Esophagus muscularis mucosa (tissue), 4 donors: ENCODE measurements at regions not wholly inside any gene's neighbourhood (a gene's known extent, or its start where the extent isn't known, plus 50 kb on each side); places are given as distances from the start of the nearest gene placed in this dataset.

Experiments
- DNase-seq: peaks from one replicate; pipeline ENCODE4 v3.0.0-alpha.2; 2017; ENCODE audit errors: extremely low spot score
- H3K27ac ChIP-seq, 4 donors: fragments of 200-600 bp; sonication (generic); replicated peaks in 1 of 4; 1 replicate in 3 of 4; 2 replicates in 1 of 4; pipeline ENCODE4 v1.5.1; 2016 to 2019; ENCODE audit warnings: mild to moderate bottlenecking in 1 of 4
- H3K27me3 ChIP-seq, 4 donors: fragments of 200-600 bp; sonication (generic); one replicate each; pipeline versions ENCODE4 v1.5.1 to v1.6.0; 2016 to 2019
- H3K36me3 ChIP-seq, 4 donors: fragments of 200-600 bp; sonication (generic); one replicate each; pipeline ENCODE4 v1.5.1; 2016 to 2019
- H3K4me1 ChIP-seq, 4 donors: fragments of 200-600 bp; sonication (generic); one replicate each; pipeline ENCODE4 v1.5.1; 2016 to 2019
- H3K4me3 ChIP-seq, 4 donors: fragments of 200-600 bp; sonication (generic); 1 replicate in 2 of 4; 2 replicates in 2 of 4; pipeline ENCODE4 v1.5.1; 2016 to 2019; ENCODE audit warnings: mild to moderate bottlenecking in 4 of 4, moderate library complexity in 1 of 4
- H3K9me3 ChIP-seq, 4 donors: fragments of 200-600 bp; sonication (generic); 1 replicate in 3 of 4; 2 replicates in 1 of 4; pipeline ENCODE4 v1.5.1; 2016 to 2019
- EP300 ChIP-seq: sonication (generic); formaldehyde crosslinking; IDR thresholded peaks from one replicate; pipeline ENCODE4 v1.6.1; 2017; ENCODE audit warnings: antibody characterized with exemption
- POLR2A ChIP-seq: fragments of 450-650 bp; IDR thresholded peaks from one replicate; pipeline ENCODE4 v1.6.1; 2017; ENCODE audit warnings: antibody characterized with exemption, moderate library complexity, mild to moderate bottlenecking, low read depth
- POLR2AphosphoS5 ChIP-seq, 2 donors: sonication (generic); formaldehyde crosslinking; IDR thresholded peaks; one replicate each; pipeline ENCODE4 v1.6.1; 2017; ENCODE audit warnings: antibody characterized with exemption in 2 of 2
- WGBS: methylation state at CpG from one replicate; pipeline ENCODE4 v1.1.5; 2018; 5-methylcytosine and 5-hydroxymethylcytosine counted together
- intact Hi-C: fragments of 100-400 bp; cut with DNase I; formaldehyde crosslinking; loops from one replicate; pipeline ENCODE4 v1.15.1; 2023
- TF ChIP-seq, protein P1 (sequence below), 3 experiments: fragments of 200-600 bp in 2 of 3; fragments of 450-650 bp in 1 of 3; sonication (generic) in 2 of 3; IDR thresholded peaks; one replicate each; pipeline ENCODE4 v1.5.1; 2017 to 2019; ENCODE audit warnings: antibody characterized with exemption in 3 of 3, mild to moderate bottlenecking in 2 of 3, moderate library complexity in 1 of 3

GRCh38 chr10:130471486-130471885, 335.3 kb downstream of the GLRX3 start:
- Histone ChIP-seq H3K4me3 (no peak overlapping the region), H3K9me3 (peaks cover 0 to 23% (median 13%) of the 10 kb centered on the region in 4 donors), H3K36me3 (no peaks in the 10 kb centered on the region), H3K27ac (no peak overlapping the region), H3K4me1 (no peaks in the 10 kb centered on the region), H3K27me3 (no peaks in the 10 kb centered on the region)
- intact Hi-C loops: no loop called here
- DNase-seq: no peak
- 73% methylated on average over 10 of the region's 11 CpGs for WGBS
- TF ChIP-seq, protein P1, sequence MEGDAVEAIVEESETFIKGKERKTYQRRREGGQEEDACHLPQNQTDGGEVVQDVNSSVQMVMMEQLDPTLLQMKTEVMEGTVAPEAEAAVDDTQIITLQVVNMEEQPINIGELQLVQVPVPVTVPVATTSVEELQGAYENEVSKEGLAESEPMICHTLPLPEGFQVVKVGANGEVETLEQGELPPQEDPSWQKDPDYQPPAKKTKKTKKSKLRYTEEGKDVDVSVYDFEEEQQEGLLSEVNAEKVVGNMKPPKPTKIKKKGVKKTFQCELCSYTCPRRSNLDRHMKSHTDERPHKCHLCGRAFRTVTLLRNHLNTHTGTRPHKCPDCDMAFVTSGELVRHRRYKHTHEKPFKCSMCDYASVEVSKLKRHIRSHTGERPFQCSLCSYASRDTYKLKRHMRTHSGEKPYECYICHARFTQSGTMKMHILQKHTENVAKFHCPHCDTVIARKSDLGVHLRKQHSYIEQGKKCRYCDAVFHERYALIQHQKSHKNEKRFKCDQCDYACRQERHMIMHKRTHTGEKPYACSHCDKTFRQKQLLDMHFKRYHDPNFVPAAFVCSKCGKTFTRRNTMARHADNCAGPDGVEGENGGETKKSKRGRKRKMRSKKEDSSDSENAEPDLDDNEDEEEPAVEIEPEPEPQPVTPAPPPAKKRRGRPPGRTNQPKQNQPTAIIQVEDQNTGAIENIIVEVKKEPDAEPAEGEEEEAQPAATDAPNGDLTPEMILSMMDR (IDR thresholded peaks at IDR 0.05): no peak
- TF ChIP-seq POLR2A (no peak), POLR2AphosphoS5 (IDR thresholded peaks at IDR 0.05) (no peak), EP300 (no peak)

DNA sequence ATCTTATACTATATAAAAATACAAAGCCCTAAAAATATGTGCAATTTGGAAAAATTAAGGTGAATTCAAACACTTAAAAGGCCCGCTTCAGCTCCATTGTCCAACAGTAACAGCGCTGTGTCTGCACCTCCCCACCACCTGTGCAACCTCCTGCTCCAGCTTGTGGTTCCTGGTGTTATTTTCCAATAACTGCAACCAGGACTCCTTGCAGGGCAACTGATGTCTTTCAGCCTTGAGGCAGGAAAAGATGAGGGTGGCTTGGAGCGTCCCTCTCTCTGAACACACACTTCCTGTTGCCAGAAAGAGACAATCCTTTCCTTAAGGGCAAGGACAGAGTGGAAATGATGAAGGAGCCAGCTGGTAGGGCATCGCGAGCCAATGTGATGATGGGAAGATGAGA, 336.0 kb downstream of the GLRX3 start:
- intact Hi-C loops: no loop called here
- Histone ChIP-seq H3K27me3 (peaks cover 0 to 1% (median 0%) of the 10 kb centered on the region in 4 donors), H3K36me3 (no peaks in the 10 kb centered on the region), H3K4me1 (no peaks in the 10 kb centered on the region), H3K4me3 (no peak overlapping the region), H3K27ac (no peak overlapping the region), H3K9me3 (peaks cover 0 to 18% (median 8%) of the 10 kb centered on the region in 4 donors)
- WGBS: 65% methylated on average over 5 of the region's 5 CpGs
- no peak for DNase-seq
- TF ChIP-seq POLR2A: no peak

DNA sequence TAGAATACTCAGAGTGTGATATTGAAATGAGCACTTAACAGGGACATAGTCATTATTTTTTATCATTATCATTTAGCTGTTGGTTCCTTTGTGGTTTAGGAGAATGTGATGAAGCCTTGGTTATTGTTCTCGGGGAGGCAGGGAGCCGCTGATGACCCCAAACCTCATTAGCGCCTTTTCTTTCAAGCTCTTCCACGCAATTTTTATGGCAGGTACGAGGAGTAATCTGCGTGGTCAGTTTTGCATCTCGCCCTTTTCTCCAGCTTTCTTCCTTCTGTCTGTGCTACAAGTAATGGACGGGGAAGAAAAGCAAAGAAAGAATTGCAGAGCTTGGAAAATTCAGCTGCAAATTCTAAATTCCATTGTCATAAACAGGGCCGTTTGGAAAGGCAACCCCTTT, 338.4 kb downstream of the GLRX3 start:
- Histone ChIP-seq H3K27ac (no peak overlapping the region), H3K36me3 (no peaks in the 10 kb centered on the region), H3K4me1 (no peaks in the 10 kb centered on the region), H3K9me3 (no peaks in the 10 kb centered on the region), H3K27me3 (peaks cover 0 to 13% (median 0%) of the 10 kb centered on the region in 4 donors), H3K4me3 (no peak overlapping the region)
- no peak for TF ChIP-seq POLR2AphosphoS5 (IDR thresholded peaks at IDR 0.05)
- TF ChIP-seq POLR2A: no peak
- no peak for TF ChIP-seq EP300
- TF ChIP-seq, protein P1 (IDR thresholded peaks at IDR 0.05): no peak
- 76% methylated on average over 8 of the region's 9 CpGs for WGBS
- intact Hi-C loops: no loop called here
- DNase-seq: no peak

GRCh38 chr10:130477360-130477759, 341.2 kb downstream of the GLRX3 start:
- WGBS: no CpG with 5 or more reads among the region's 5 CpGs

DNA sequence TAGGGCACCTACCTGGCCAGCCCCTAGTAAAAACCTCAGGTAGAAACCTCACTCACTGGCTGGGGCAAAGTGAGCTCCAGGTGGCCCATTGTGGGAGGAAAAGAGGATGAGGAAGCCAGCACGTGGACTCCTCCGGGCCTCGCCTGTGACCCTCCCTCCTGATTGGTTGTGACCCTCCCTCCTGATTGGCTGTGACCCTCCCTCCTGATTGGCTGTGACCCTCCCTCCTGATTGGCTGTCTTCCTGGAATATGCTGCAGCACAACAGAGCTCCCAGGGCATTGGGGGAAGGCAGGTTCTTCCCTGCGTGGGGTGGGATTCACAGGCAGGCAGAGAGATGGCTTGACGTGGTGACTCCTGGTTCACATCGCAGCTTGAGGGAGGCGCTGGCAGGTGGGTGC, 343.0 kb downstream of the GLRX3 start:
- H3K27me3 ChIP-seq: peaks cover 0 to 40% (median 0%) of the 10 kb centered on the region in 4 donors
- TF ChIP-seq EP300 (no peak), POLR2AphosphoS5 (IDR thresholded peaks at IDR 0.05) (no peak), POLR2A (no peak)
- TF ChIP-seq, protein P1 (IDR thresholded peaks at IDR 0.05): no peak
- H3K36me3 ChIP-seq: no peaks in the 10 kb centered on the region
- no peaks in the 10 kb centered on the region for H3K9me3 ChIP-seq
- H3K27ac ChIP-seq: no peak overlapping the region
- intact Hi-C loops: no loop called here
- H3K4me1 ChIP-seq: no peaks in the 10 kb centered on the region
- H3K4me3 ChIP-seq: no peak overlapping the region
- WGBS: 80% methylated on average over 7 of the region's 7 CpGs
- no peak for DNase-seq

More at GRCh38 chr10:130477360-130477759, 341.2 kb downstream of the GLRX3 start:
- H3K27me3 ChIP-seq: peaks cover 0 to 22% (median 0%) of the 10 kb centered on the region in 4 donors
- H3K9me3 ChIP-seq: no peaks in the 10 kb centered on the region
- DNase-seq: no peak
- no peak overlapping the region for H3K27ac ChIP-seq
- H3K4me3 ChIP-seq: no peak overlapping the region
- TF ChIP-seq, protein P1 (IDR thresholded peaks at IDR 0.05): no peak
- no peak for TF ChIP-seq POLR2A
- no peak for TF ChIP-seq EP300
- no peak for TF ChIP-seq POLR2AphosphoS5 (IDR thresholded peaks at IDR 0.05)
- intact Hi-C loops: no loop called here
- H3K4me1 ChIP-seq: no peaks in the 10 kb centered on the region
- no peaks in the 10 kb centered on the region for H3K36me3 ChIP-seq
